ENCODE measurements at regions not wholly inside any gene's neighbourhood (a gene's known extent, or its start where the extent isn't known, plus 50 kb on each side); places are given as distances from the start of the nearest gene placed in this dataset.

- Histone ChIP-seq H3K4me3 (ENCODE audit: low read depth, low read length) (no peak overlapping the region), H3K9ac (ENCODE audit: low read depth, low read length) (no peak overlapping the region), H3K4me1 (ENCODE audit: control insufficient read depth, insufficient read depth, low read length) (no peaks in the 10 kb centered on the region), H3K36me3 (ENCODE audit: control insufficient read depth, insufficient read depth, low read length) (no peaks in the 10 kb centered on the region), H3K9me3 (ENCODE audit: control insufficient read depth, insufficient read depth, low read length) (no peaks in the 10 kb centered on the region), H3K27me3 (ENCODE audit: control insufficient read depth, insufficient read depth, low read length) (no peaks in the 10 kb centered on the region)
These were observed 341.8 kb upstream of the SMARCA2 start for GRCh38 chr9:1673300-1673699.

GRCh38 chr9:1676771-1677170 lies 338.4 kb upstream of the SMARCA2 start:
- no peaks in the 10 kb centered on the region for H3K27me3 ChIP-seq (ENCODE audit: control insufficient read depth, insufficient read depth, low read length)
- H3K9me3 ChIP-seq (ENCODE audit: control insufficient read depth, insufficient read depth, low read length) = no peaks in the 10 kb centered on the region
- H3K4me1 ChIP-seq (ENCODE audit: control insufficient read depth, insufficient read depth, low read length) = no peaks in the 10 kb centered on the region
- H3K4me3 ChIP-seq (ENCODE audit: low read depth, low read length) = no peak overlapping the region
- no peak overlapping the region for H3K9ac ChIP-seq (ENCODE audit: low read depth, low read length)
- no peaks in the 10 kb centered on the region for H3K36me3 ChIP-seq (ENCODE audit: control insufficient read depth, insufficient read depth, low read length)

- no peaks in the 10 kb centered on the region for H3K4me1 ChIP-seq (ENCODE audit: control insufficient read depth, insufficient read depth, low read length)
- H3K9me3 ChIP-seq (ENCODE audit: control insufficient read depth, insufficient read depth, low read length) = no peaks in the 10 kb centered on the region
- H3K4me3 ChIP-seq (ENCODE audit: low read depth, low read length) = no peak overlapping the region
- H3K9ac ChIP-seq (ENCODE audit: low read depth, low read length) = no peak overlapping the region
- H3K36me3 ChIP-seq (ENCODE audit: control insufficient read depth, insufficient read depth, low read length) = no peaks in the 10 kb centered on the region
- H3K27me3 ChIP-seq (ENCODE audit: control insufficient read depth, insufficient read depth, low read length) = no peaks in the 10 kb centered on the region
These were observed 331.2 kb upstream of the SMARCA2 start for GRCh38 chr9:1683951-1684350.

GRCh38 chr9:1698991-1699390 lies 316.2 kb upstream of the SMARCA2 start:
- Histone ChIP-seq H3K9me3 (ENCODE audit: control insufficient read depth, insufficient read depth, low read length) (no peaks in the 10 kb centered on the region), H3K4me3 (ENCODE audit: low read depth, low read length) (no peak overlapping the region), H3K4me1 (ENCODE audit: control insufficient read depth, insufficient read depth, low read length) (no peaks in the 10 kb centered on the region), H3K9ac (ENCODE audit: low read depth, low read length) (no peak overlapping the region), H3K27me3 (ENCODE audit: control insufficient read depth, insufficient read depth, low read length) (no peaks in the 10 kb centered on the region), H3K36me3 (ENCODE audit: control insufficient read depth, insufficient read depth, low read length) (no peaks in the 10 kb centered on the region)

GRCh38 chr9:1701113-1701512 lies 314.0 kb upstream of the SMARCA2 start:
- no peak overlapping the region for H3K9ac ChIP-seq (ENCODE audit: low read depth, low read length)
- H3K4me3 ChIP-seq (ENCODE audit: low read depth, low read length) = no peak overlapping the region
- H3K4me1 ChIP-seq (ENCODE audit: control insufficient read depth, insufficient read depth, low read length) = no peaks in the 10 kb centered on the region
- no peaks in the 10 kb centered on the region for H3K27me3 ChIP-seq (ENCODE audit: control insufficient read depth, insufficient read depth, low read length)
- H3K36me3 ChIP-seq (ENCODE audit: control insufficient read depth, insufficient read depth, low read length) = no peaks in the 10 kb centered on the region
- H3K9me3 ChIP-seq (ENCODE audit: control insufficient read depth, insufficient read depth, low read length) = no peaks in the 10 kb centered on the region

- Histone ChIP-seq H3K9me3 (ENCODE audit: control insufficient read depth, insufficient read depth, low read length) (no peaks in the 10 kb centered on the region), H3K27me3 (ENCODE audit: control insufficient read depth, insufficient read depth, low read length) (no peaks in the 10 kb centered on the region), H3K9ac (ENCODE audit: low read depth, low read length) (no peak overlapping the region), H3K4me3 (ENCODE audit: low read depth, low read length) (no peak overlapping the region), H3K4me1 (ENCODE audit: control insufficient read depth, insufficient read depth, low read length) (no peaks in the 10 kb centered on the region), H3K36me3 (ENCODE audit: control insufficient read depth, insufficient read depth, low read length) (no peaks in the 10 kb centered on the region)
These were observed 312.4 kb upstream of the SMARCA2 start for GRCh38 chr9:1702701-1703100.

GRCh38 chr9:1707291-1707690 lies 307.9 kb upstream of the SMARCA2 start:
- Histone ChIP-seq H3K9me3 (ENCODE audit: control insufficient read depth, insufficient read depth, low read length) (no peaks in the 10 kb centered on the region), H3K9ac (ENCODE audit: low read depth, low read length) (no peak overlapping the region), H3K36me3 (ENCODE audit: control insufficient read depth, insufficient read depth, low read length) (no peaks in the 10 kb centered on the region), H3K27me3 (ENCODE audit: control insufficient read depth, insufficient read depth, low read length) (no peaks in the 10 kb centered on the region), H3K4me3 (ENCODE audit: low read depth, low read length) (no peak overlapping the region), H3K4me1 (ENCODE audit: control insufficient read depth, insufficient read depth, low read length) (no peaks in the 10 kb centered on the region)

GRCh38 chr9:1708219-1708618 lies 306.9 kb upstream of the SMARCA2 start:
- H3K27me3 ChIP-seq (ENCODE audit: control insufficient read depth, insufficient read depth, low read length) = no peaks in the 10 kb centered on the region
- H3K9ac ChIP-seq (ENCODE audit: low read depth, low read length) = no peak overlapping the region
- no peaks in the 10 kb centered on the region for H3K9me3 ChIP-seq (ENCODE audit: control insufficient read depth, insufficient read depth, low read length)
- no peak overlapping the region for H3K4me3 ChIP-seq (ENCODE audit: low read depth, low read length)
- H3K36me3 ChIP-seq (ENCODE audit: control insufficient read depth, insufficient read depth, low read length) = no peaks in the 10 kb centered on the region
- no peaks in the 10 kb centered on the region for H3K4me1 ChIP-seq (ENCODE audit: control insufficient read depth, insufficient read depth, low read length)

- H3K9ac ChIP-seq (ENCODE audit: low read depth, low read length) = no peak overlapping the region
- H3K36me3 ChIP-seq (ENCODE audit: control insufficient read depth, insufficient read depth, low read length) = no peaks in the 10 kb centered on the region
- no peak overlapping the region for H3K4me3 ChIP-seq (ENCODE audit: low read depth, low read length)
- no peaks in the 10 kb centered on the region for H3K27me3 ChIP-seq (ENCODE audit: control insufficient read depth, insufficient read depth, low read length)
- H3K4me1 ChIP-seq (ENCODE audit: control insufficient read depth, insufficient read depth, low read length) = no peaks in the 10 kb centered on the region
- no peaks in the 10 kb centered on the region for H3K9me3 ChIP-seq (ENCODE audit: control insufficient read depth, insufficient read depth, low read length)
These were observed 305.8 kb upstream of the SMARCA2 start for GRCh38 chr9:1709347-1709746.

GRCh38 chr9:1712861-1713450 lies 302.2 kb upstream of the SMARCA2 start:
- Histone ChIP-seq H3K4me1 (ENCODE audit: control insufficient read depth, insufficient read depth, low read length) (no peaks in the 10 kb centered on the region), H3K9me3 (ENCODE audit: control insufficient read depth, insufficient read depth, low read length) (no peaks in the 10 kb centered on the region), H3K36me3 (ENCODE audit: control insufficient read depth, insufficient read depth, low read length) (no peaks in the 10 kb centered on the region), H3K9ac (ENCODE audit: low read depth, low read length) (no peak overlapping the region), H3K4me3 (ENCODE audit: low read depth, low read length) (no peak overlapping the region), H3K27me3 (ENCODE audit: control insufficient read depth, insufficient read depth, low read length) (no peaks in the 10 kb centered on the region)

GRCh38 chr9:1713841-1714240 lies 301.3 kb upstream of the SMARCA2 start:
- H3K4me1 ChIP-seq (ENCODE audit: control insufficient read depth, insufficient read depth, low read length) = no peaks in the 10 kb centered on the region
- H3K27me3 ChIP-seq (ENCODE audit: control insufficient read depth, insufficient read depth, low read length) = no peaks in the 10 kb centered on the region

GRCh38 chr9:1717882-1718281 lies 297.3 kb upstream of the SMARCA2 start:
- Histone ChIP-seq H3K27me3 (ENCODE audit: control insufficient read depth, insufficient read depth, low read length) (no peaks in the 10 kb centered on the region), H3K4me1 (ENCODE audit: control insufficient read depth, insufficient read depth, low read length) (no peaks in the 10 kb centered on the region), H3K9me3 (ENCODE audit: control insufficient read depth, insufficient read depth, low read length) (no peaks in the 10 kb centered on the region), H3K4me3 (ENCODE audit: low read depth, low read length) (no peak overlapping the region), H3K9ac (ENCODE audit: low read depth, low read length) (no peak overlapping the region), H3K36me3 (ENCODE audit: control insufficient read depth, insufficient read depth, low read length) (no peaks in the 10 kb centered on the region)

More at GRCh38 chr9:1713841-1714240, 301.3 kb upstream of the SMARCA2 start:
- H3K9me3 ChIP-seq (ENCODE audit: control insufficient read depth, insufficient read depth, low read length) = no peaks in the 10 kb centered on the region
- H3K4me3 ChIP-seq (ENCODE audit: low read depth, low read length) = no peak overlapping the region
- H3K9ac ChIP-seq (ENCODE audit: low read depth, low read length) = no peak overlapping the region
- H3K36me3 ChIP-seq (ENCODE audit: control insufficient read depth, insufficient read depth, low read length) = no peaks in the 10 kb centered on the region
